NB4 (cell line): ENCODE measurements at regions not wholly inside any gene's neighbourhood (a gene's known extent, or its start where the extent isn't known, plus 50 kb on each side); places are given as distances from the start of the nearest gene placed in this dataset.

Experiments
- MYC ChIP-seq: IDR thresholded peaks from 2 replicates; pipeline ENCODE4 v1.6.1; 2011; ENCODE audit warnings: low read depth, low read length
- POLR2A ChIP-seq: IDR thresholded peaks from 2 replicates; pipeline ENCODE4 v1.6.1; 2011; ENCODE audit warnings: mild to moderate bottlenecking; ENCODE audit not compliant: insufficient read length; ENCODE audit errors: extremely low read depth
- TF ChIP-seq, protein P1 (sequence below): IDR thresholded peaks from one replicate; pipeline ENCODE4 v1.5.1; 2012; ENCODE audit warnings: low read depth, low read length
- TF ChIP-seq, protein P2 (sequence below): IDR thresholded peaks from 2 replicates; pipeline ENCODE4 v1.6.1; 2011; ENCODE audit warnings: low read depth, low read length

DNA sequence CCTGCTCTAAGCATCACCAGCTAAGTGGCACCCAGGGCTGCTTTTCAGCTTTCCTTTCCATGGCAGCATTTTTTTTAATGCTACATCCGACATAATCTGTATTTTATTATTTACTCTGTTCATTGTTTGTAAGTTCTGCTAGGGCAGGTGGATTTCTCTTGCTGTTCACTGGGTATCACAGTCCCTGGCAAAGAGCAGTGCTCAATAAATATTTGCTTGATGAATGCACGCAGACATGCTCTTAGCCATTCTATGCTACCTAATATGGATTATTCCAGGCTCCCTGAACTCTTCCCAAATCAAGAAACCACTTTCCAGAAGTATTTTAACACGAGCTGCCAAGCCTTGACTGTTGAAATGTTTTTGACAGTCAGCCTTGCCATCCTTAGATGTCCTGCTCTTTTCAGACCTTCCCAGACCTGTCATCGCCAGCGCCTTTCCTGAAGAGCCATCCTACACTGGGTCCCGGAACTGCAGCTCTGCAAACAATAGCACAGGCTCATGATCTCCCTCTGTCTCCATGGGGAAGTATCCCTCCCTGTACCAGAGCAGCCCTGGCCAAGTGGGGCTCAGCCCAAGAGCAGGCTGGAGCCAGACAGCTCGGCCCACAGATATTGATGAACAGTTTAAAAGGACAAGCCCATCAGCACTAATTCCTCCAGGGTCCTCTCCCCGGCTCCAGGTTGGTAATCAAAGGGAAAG, 136.5 kb upstream of the CDH4 start:
- TF ChIP-seq POLR2A (no peak), MYC (no peak)
- TF ChIP-seq, protein P1, sequence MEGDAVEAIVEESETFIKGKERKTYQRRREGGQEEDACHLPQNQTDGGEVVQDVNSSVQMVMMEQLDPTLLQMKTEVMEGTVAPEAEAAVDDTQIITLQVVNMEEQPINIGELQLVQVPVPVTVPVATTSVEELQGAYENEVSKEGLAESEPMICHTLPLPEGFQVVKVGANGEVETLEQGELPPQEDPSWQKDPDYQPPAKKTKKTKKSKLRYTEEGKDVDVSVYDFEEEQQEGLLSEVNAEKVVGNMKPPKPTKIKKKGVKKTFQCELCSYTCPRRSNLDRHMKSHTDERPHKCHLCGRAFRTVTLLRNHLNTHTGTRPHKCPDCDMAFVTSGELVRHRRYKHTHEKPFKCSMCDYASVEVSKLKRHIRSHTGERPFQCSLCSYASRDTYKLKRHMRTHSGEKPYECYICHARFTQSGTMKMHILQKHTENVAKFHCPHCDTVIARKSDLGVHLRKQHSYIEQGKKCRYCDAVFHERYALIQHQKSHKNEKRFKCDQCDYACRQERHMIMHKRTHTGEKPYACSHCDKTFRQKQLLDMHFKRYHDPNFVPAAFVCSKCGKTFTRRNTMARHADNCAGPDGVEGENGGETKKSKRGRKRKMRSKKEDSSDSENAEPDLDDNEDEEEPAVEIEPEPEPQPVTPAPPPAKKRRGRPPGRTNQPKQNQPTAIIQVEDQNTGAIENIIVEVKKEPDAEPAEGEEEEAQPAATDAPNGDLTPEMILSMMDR: no peak
- TF ChIP-seq, protein P2, sequence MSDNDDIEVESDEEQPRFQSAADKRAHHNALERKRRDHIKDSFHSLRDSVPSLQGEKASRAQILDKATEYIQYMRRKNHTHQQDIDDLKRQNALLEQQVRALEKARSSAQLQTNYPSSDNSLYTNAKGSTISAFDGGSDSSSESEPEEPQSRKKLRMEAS: no peak
